C4-2B (cell line): ENCODE measurements at regions not wholly inside any gene's neighbourhood (a gene's known extent, or its start where the extent isn't known, plus 50 kb on each side); places are given as distances from the start of the nearest gene placed in this dataset.

Experiments used
- ZFX ChIP-seq: fragments of 450-650 bp; IDR thresholded peaks from 2 replicates; pipeline ENCODE4 v1.6.1; 2017
- TF ChIP-seq, protein P1 (sequence below): fragments of 450-650 bp; conservative IDR thresholded peaks from 2 replicates; pipeline ENCODE4 v1.5.1; 2017; ENCODE audit warnings: mild to moderate bottlenecking

GRCh38 chr14:37992499-37992898 lies 215.2 kb upstream of the SSTR1 start:
- TF ChIP-seq, protein P1, sequence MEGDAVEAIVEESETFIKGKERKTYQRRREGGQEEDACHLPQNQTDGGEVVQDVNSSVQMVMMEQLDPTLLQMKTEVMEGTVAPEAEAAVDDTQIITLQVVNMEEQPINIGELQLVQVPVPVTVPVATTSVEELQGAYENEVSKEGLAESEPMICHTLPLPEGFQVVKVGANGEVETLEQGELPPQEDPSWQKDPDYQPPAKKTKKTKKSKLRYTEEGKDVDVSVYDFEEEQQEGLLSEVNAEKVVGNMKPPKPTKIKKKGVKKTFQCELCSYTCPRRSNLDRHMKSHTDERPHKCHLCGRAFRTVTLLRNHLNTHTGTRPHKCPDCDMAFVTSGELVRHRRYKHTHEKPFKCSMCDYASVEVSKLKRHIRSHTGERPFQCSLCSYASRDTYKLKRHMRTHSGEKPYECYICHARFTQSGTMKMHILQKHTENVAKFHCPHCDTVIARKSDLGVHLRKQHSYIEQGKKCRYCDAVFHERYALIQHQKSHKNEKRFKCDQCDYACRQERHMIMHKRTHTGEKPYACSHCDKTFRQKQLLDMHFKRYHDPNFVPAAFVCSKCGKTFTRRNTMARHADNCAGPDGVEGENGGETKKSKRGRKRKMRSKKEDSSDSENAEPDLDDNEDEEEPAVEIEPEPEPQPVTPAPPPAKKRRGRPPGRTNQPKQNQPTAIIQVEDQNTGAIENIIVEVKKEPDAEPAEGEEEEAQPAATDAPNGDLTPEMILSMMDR: no peak
- no peak for TF ChIP-seq ZFX
